H9 (cell line): ENCODE measurements at regions not wholly inside any gene's neighbourhood (a gene's known extent, or its start where the extent isn't known, plus 50 kb on each side); places are given as distances from the start of the nearest gene placed in this dataset.

Source experiments
- DNase-seq: peaks from one replicate; pipeline ENCODE4 v3.0.0-alpha.2; 2017
- H2AFZ ChIP-seq: one replicate; pipeline ENCODE4 v1.6.1; 2013; ENCODE audit warnings: mild to moderate bottlenecking, low read length, control low read depth, moderate library complexity
- H2AK5ac ChIP-seq: 2 replicates; pipeline ENCODE4 v1.6.1; 2013; ENCODE audit warnings: low read length, control low read depth, mixed read lengths; ENCODE audit not compliant: insufficient read length
- H2BK120ac ChIP-seq: one replicate; pipeline ENCODE4 v1.6.1; 2013; ENCODE audit warnings: low read depth, mild to moderate bottlenecking, low read length, control low read depth, inconsistent platforms; ENCODE audit not compliant: poor library complexity, severe bottlenecking
- H2BK12ac ChIP-seq: 2 replicates; pipeline ENCODE4 v1.6.1; 2013; ENCODE audit warnings: low read length, control low read depth, mixed read lengths, low read depth; ENCODE audit not compliant: insufficient read length
- H2BK15ac ChIP-seq: 2 replicates; pipeline ENCODE4 v1.6.1; 2013; ENCODE audit warnings: low read depth, low read length, control low read depth
- H2BK20ac ChIP-seq: one replicate; pipeline ENCODE4 v1.6.1; 2013; ENCODE audit warnings: low read depth, mild to moderate bottlenecking, low read length, control low read depth, inconsistent platforms; ENCODE audit not compliant: poor library complexity, severe bottlenecking
- H2BK5ac ChIP-seq: 2 replicates; pipeline ENCODE4 v1.6.1; 2013; ENCODE audit warnings: low read length, control low read depth, mixed read lengths; ENCODE audit not compliant: insufficient read length
- H3K14ac ChIP-seq: 2 replicates; pipeline ENCODE4 v1.6.1; 2013; ENCODE audit warnings: low read length, control low read depth; ENCODE audit not compliant: insufficient read depth
- H3K18ac ChIP-seq: 2 replicates; pipeline ENCODE4 v1.6.1; 2013; ENCODE audit warnings: low read depth, mild to moderate bottlenecking, mixed read lengths, low read length, control low read depth; ENCODE audit not compliant: insufficient read length
- H3K23ac ChIP-seq: 2 replicates; pipeline ENCODE4 v1.6.1; 2013; ENCODE audit warnings: low read length, control low read depth, mixed read lengths, low read depth; ENCODE audit not compliant: insufficient read length
- H3K23me2 ChIP-seq: 2 replicates; pipeline ENCODE4 v1.6.1; 2013; ENCODE audit warnings: low read depth, mild to moderate bottlenecking, mixed read lengths, low read length, control low read depth; ENCODE audit not compliant: insufficient read length, poor library complexity, severe bottlenecking
- H3K27ac ChIP-seq: 2 replicates; pipeline ENCODE4 v1.5.1; 2013; ENCODE audit warnings: low read length, control low read depth, mixed read lengths, low read depth; ENCODE audit not compliant: insufficient read length
- H3K27me3 ChIP-seq: 2 replicates; pipeline ENCODE4 v1.6.1; 2013; ENCODE audit warnings: low read length, control low read depth, inconsistent platforms; ENCODE audit not compliant: insufficient read depth
- H3K4ac ChIP-seq: 2 replicates; pipeline ENCODE4 v1.6.1; 2013; ENCODE audit warnings: low read depth, mild to moderate bottlenecking, control low read depth, inconsistent platforms, low read length, moderate library complexity
- H3K4me1 ChIP-seq: 2 replicates; pipeline ENCODE4 v1.6.1; 2013; ENCODE audit warnings: low read length, control low read depth, inconsistent platforms; ENCODE audit not compliant: insufficient read depth
- H3K4me2 ChIP-seq: 2 replicates; pipeline ENCODE4 v1.6.1; 2013; ENCODE audit warnings: low read length, control low read depth, mixed read lengths; ENCODE audit not compliant: insufficient read length, insufficient read depth
- H3K56ac ChIP-seq: 2 replicates; pipeline ENCODE4 v1.6.1; 2013; ENCODE audit warnings: low read depth, mild to moderate bottlenecking, mixed read lengths, low read length, control low read depth; ENCODE audit not compliant: insufficient read length
- H3K79me1 ChIP-seq: 2 replicates; pipeline ENCODE4 v1.6.1; 2013; ENCODE audit warnings: low read depth, mild to moderate bottlenecking, moderate library complexity, low read length, control low read depth, inconsistent platforms; ENCODE audit not compliant: insufficient read depth, poor library complexity, severe bottlenecking
- H3K79me2 ChIP-seq: 2 replicates; pipeline ENCODE4 v1.6.1; 2013; ENCODE audit warnings: low read length, control low read depth, inconsistent platforms; ENCODE audit not compliant: insufficient read depth
- H3K9ac ChIP-seq: 2 replicates; pipeline ENCODE4 v1.6.1; 2013; ENCODE audit warnings: low read length, control low read depth, mixed read lengths; ENCODE audit not compliant: insufficient read length; ENCODE audit errors: extremely low read depth
- H3K9me3 ChIP-seq: one replicate; pipeline ENCODE4 v1.6.1; 2013; ENCODE audit warnings: low read depth, low read length, inconsistent platforms; ENCODE audit not compliant: control insufficient read depth
- H3T11ph ChIP-seq: one replicate; pipeline ENCODE4 v1.6.1; 2013; ENCODE audit warnings: mild to moderate bottlenecking, low read length, control low read depth, inconsistent platforms
- H4K20me1 ChIP-seq: one replicate; pipeline ENCODE4 v1.6.1; 2013; ENCODE audit not compliant: control insufficient read depth, insufficient read length, insufficient read depth
- H4K5ac ChIP-seq: 2 replicates; pipeline ENCODE4 v1.6.1; 2013; ENCODE audit warnings: low read depth, mild to moderate bottlenecking, mixed read lengths, low read length, control low read depth; ENCODE audit not compliant: insufficient read length
- H4K8ac ChIP-seq: replicated peaks from 2 replicates; pipeline ENCODE4 v1.6.1; 2013; ENCODE audit warnings: low read length, control low read depth, mixed read lengths, low read depth; ENCODE audit not compliant: insufficient read length
- H4K91ac ChIP-seq: 2 replicates; pipeline ENCODE4 v1.6.1; 2013; ENCODE audit warnings: low read depth, mild to moderate bottlenecking, moderate library complexity, mixed read lengths, low read length, control low read depth; ENCODE audit not compliant: insufficient read length
- H3K27ac Mint-ChIP-seq, 3 experiments: 2 replicates in 2 of 3; 3 replicates in 1 of 3; pipeline ENCODE4 v1.8.0; 2020 to 2021; ENCODE audit warnings: mixed read lengths in 3 of 3, mild to moderate bottlenecking in 1 of 3, moderate library complexity in 1 of 3
- H3K27me3 Mint-ChIP-seq: 2 replicates; pipeline ENCODE4 v1.8.0; 2021; ENCODE audit warnings: low read depth, mild to moderate bottlenecking, moderate library complexity, mixed read lengths
- H3K36me3 Mint-ChIP-seq, 3 experiments: 2 replicates in 2 of 3; 3 replicates in 1 of 3; pipeline ENCODE4 v1.8.0; 2020 to 2021; ENCODE audit warnings: low read depth in 3 of 3, mixed read lengths in 3 of 3; ENCODE audit not compliant: insufficient read depth in 1 of 3
- H3K4me1 Mint-ChIP-seq, 2 experiments: 2 replicates each; pipeline ENCODE4 v1.8.0; 2020; ENCODE audit warnings: mixed read lengths in 2 of 2
- H3K4me3 Mint-ChIP-seq, 2 experiments: 2 replicates in 1 of 2; 3 replicates in 1 of 2; pipeline ENCODE4 v1.8.0; 2020 to 2021; ENCODE audit warnings: mild to moderate bottlenecking in 2 of 2, mixed read lengths in 2 of 2, moderate library complexity in 1 of 2
- H3K9me3 Mint-ChIP-seq, 2 experiments: 2 replicates in 1 of 2; 3 replicates in 1 of 2; pipeline ENCODE4 v1.8.0; 2020; ENCODE audit warnings: mild to moderate bottlenecking in 2 of 2, mixed read lengths in 2 of 2, moderate library complexity in 1 of 2
- WGBS: extraction: QIAGEN DNeasy Blood & Tissue Kit; methylation state at CpG from one replicate; pipeline ENCODE4 v1.1.7; 2013; ENCODE audit warnings: missing lambda C conversion rate, low lambda C conversion rate, mixed read lengths; ENCODE audit not compliant: insufficient read length; ENCODE audit errors: extremely low coverage; 5-methylcytosine and 5-hydroxymethylcytosine counted together
- TF ChIP-seq, protein P1 (sequence below): fragments of 200-600 bp; sonication (generic); conservative IDR thresholded peaks from 3 replicates; pipeline ENCODE4 v1.8.0; 2021; ENCODE audit warnings: antibody characterized with exemption, mild to moderate bottlenecking

DNA sequence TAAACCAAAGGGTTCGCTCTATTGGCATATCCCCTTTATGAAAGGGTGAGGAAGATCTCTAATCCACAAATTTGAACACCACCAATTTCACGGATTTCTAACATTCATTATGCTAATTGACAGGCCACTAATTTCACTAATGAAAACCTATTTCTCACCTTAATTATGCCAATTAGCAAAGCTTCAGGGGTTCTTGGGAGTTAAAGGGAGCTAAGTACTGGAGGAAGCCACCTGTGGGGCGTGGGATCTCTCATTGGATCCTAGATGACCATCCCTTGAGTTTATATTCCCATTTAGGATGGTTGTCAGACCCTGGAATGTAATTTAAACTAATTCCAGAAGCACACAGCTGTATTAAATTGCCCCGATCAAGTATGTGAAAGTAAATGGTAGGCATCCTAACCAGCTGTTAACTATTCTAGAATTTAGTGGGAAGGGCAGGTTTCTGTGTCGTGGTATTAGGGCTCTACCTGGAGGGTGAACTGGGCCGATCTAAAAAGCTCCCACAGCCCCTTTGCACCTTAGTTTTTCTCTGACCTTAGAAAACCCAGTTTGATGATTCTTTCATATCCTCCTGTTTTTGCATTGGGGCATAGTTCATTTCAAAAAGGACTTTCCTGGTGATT, 77.1 kb downstream of the C9orf152 start:
- Histone ChIP-seq H3K23me2 (no peaks in the 10 kb centered on the region), H3K23ac (no peak overlapping the region), H4K5ac (no peak overlapping the region), H3K9ac (no peak overlapping the region), H3K4me1 (peaks cover 42% of the 10 kb centered on the region), H3K9me3 (no peaks in the 10 kb centered on the region), H3K18ac (no peak overlapping the region), H3K14ac (no peak overlapping the region), H3K56ac (no peak overlapping the region), H2AFZ (no peak overlapping the region), H3K4me2 (peak overlapping the region; percentile 44), H4K20me1 (no peaks in the 10 kb centered on the region), H3K27me3 (no peaks in the 10 kb centered on the region), H3K4ac (no peak overlapping the region; the same call in 1 of the 2 replicates), H2BK12ac (peak overlapping the region; percentile 55), H3K27ac (peak overlapping the region; percentile 94), H4K91ac (no peak overlapping the region), H2BK120ac (no peak overlapping the region), H2BK5ac (no peak overlapping the region), H2AK5ac (no peak overlapping the region), H3T11ph (no peak overlapping the region), H2BK15ac (no peak overlapping the region), H3K79me1 (no peaks in the 10 kb centered on the region), H4K8ac (no peak overlapping the region), H2BK20ac (no peak overlapping the region), H3K79me2 (peaks cover 1% of the 10 kb centered on the region; the same call in 1 of the 2 replicates)
- peaks cover 67 to 70% of the 10 kb centered on the region in 2 experiments for H3K4me1 Mint-ChIP-seq
- H3K27ac Mint-ChIP-seq, result peak overlapping the region in 2 of 3 experiments; percentile 84 to 91; a peak in 5 of 7 replicates
- H3K9me3 Mint-ChIP-seq, result no peaks in the 10 kb centered on the region
- H3K4me3 Mint-ChIP-seq, result peak overlapping the region in 1 of 2 experiments; percentile 53; a peak in 2 of 5 replicates
- no peaks in the 10 kb centered on the region; the same call in 1 of the 2 replicates for H3K27me3 Mint-ChIP-seq
- WGBS, result no CpG with 5 or more reads among the region's 6 CpGs
- peaks cover 0 to 3% (median 0%) of the 10 kb centered on the region in 3 experiments; a peak in 2 of 7 replicates for H3K36me3 Mint-ChIP-seq
- TF ChIP-seq, protein P1, sequence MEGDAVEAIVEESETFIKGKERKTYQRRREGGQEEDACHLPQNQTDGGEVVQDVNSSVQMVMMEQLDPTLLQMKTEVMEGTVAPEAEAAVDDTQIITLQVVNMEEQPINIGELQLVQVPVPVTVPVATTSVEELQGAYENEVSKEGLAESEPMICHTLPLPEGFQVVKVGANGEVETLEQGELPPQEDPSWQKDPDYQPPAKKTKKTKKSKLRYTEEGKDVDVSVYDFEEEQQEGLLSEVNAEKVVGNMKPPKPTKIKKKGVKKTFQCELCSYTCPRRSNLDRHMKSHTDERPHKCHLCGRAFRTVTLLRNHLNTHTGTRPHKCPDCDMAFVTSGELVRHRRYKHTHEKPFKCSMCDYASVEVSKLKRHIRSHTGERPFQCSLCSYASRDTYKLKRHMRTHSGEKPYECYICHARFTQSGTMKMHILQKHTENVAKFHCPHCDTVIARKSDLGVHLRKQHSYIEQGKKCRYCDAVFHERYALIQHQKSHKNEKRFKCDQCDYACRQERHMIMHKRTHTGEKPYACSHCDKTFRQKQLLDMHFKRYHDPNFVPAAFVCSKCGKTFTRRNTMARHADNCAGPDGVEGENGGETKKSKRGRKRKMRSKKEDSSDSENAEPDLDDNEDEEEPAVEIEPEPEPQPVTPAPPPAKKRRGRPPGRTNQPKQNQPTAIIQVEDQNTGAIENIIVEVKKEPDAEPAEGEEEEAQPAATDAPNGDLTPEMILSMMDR, result no peak
- no peak for DNase-seq
